Common myeloid progenitor, CD34-positive (primary cell): ENCODE measurements at regions not wholly inside any gene's neighbourhood (a gene's known extent, or its start where the extent isn't known, plus 50 kb on each side); places are given as distances from the start of the nearest gene placed in this dataset.

Experiments used
- CTCF ChIA-PET: fragments of 350-600 bp; sonication (Branson Sonifier 250); formaldehyde crosslinking; loops from one replicate; lab custom pipeline; 2021; ENCODE audit warnings: antibody characterized with exemption; lab: Charles Lee
- POLR2A ChIA-PET: fragments of 350-600 bp; sonication (Branson Sonifier 250); formaldehyde crosslinking; loops from one replicate; lab custom pipeline; 2021; ENCODE audit warnings: antibody characterized with exemption; lab: Charles Lee
- DNase-seq, 3 donors: peaks; one replicate each; pipeline versions ENCODE4 v3.0.0 to v3.0.0-alpha.2; 2013
- H3K27ac ChIP-seq, 2 experiments: 1 replicate in 1 of 2; 2 replicates in 1 of 2; pipeline ENCODE4 v1.7.0; 2013; ENCODE audit warnings: inconsistent platforms in 2 of 2, low read length in 2 of 2, mild to moderate bottlenecking in 2 of 2, low read depth in 1 of 2, moderate library complexity in 1 of 2; ENCODE audit not compliant: severe bottlenecking in 2 of 2, insufficient read depth in 1 of 2, poor library complexity in 1 of 2
- H3K27me3 ChIP-seq, 5 experiments: replicated peaks in 2 of 5; 1 replicate in 3 of 5; 2 replicates in 2 of 5; pipeline versions ENCODE4 v1.6.1 to v1.7.0; 2013; ENCODE audit warnings: low read length in 4 of 5, mild to moderate bottlenecking in 2 of 5, moderate library complexity in 2 of 5, inconsistent platforms in 1 of 5; ENCODE audit not compliant: insufficient read depth in 5 of 5, control insufficient read depth in 4 of 5
- H3K36me3 ChIP-seq, 4 experiments: 1 replicate in 2 of 4; 2 replicates in 2 of 4; pipeline versions ENCODE4 v1.6.1 to v1.7.0; 2013; ENCODE audit warnings: low read length in 3 of 4, control low read depth in 1 of 4, mild to moderate bottlenecking in 1 of 4; ENCODE audit not compliant: control insufficient read depth in 4 of 4, insufficient read depth in 4 of 4
- H3K4me1 ChIP-seq, 4 experiments: 1 replicate in 3 of 4; 2 replicates in 1 of 4; pipeline versions ENCODE4 v1.6.1 to v1.7.1; 2013; ENCODE audit warnings: low read length in 3 of 4, mild to moderate bottlenecking in 3 of 4, control low read depth in 1 of 4, inconsistent platforms in 1 of 4, moderate library complexity in 1 of 4; ENCODE audit not compliant: control insufficient read depth in 4 of 4, insufficient read depth in 4 of 4; ENCODE audit errors: control extremely low read depth in 1 of 4
- H3K4me3 ChIP-seq, 7 experiments: 1 replicate in 4 of 7; 2 replicates in 3 of 7; pipeline versions ENCODE4 v1.5.1 to v1.7.0; 2013; ENCODE audit warnings: mild to moderate bottlenecking in 7 of 7, low read length in 6 of 7, moderate library complexity in 6 of 7, inconsistent platforms in 2 of 7, low read depth in 2 of 7, control low read depth in 1 of 7; ENCODE audit not compliant: insufficient read depth in 4 of 7, control insufficient read depth in 1 of 7; ENCODE audit errors: extremely low read depth in 1 of 7
- H3K9me3 ChIP-seq, 5 experiments: 1 replicate in 4 of 5; 2 replicates in 1 of 5; pipeline versions ENCODE4 v1.6.1 to v1.7.1; 2013; ENCODE audit warnings: low read length in 4 of 5, mild to moderate bottlenecking in 2 of 5, inconsistent platforms in 1 of 5, low read depth in 1 of 5, moderate library complexity in 1 of 5; ENCODE audit not compliant: control insufficient read depth in 4 of 5, insufficient read depth in 2 of 5; ENCODE audit errors: control extremely low read depth in 1 of 5
- WGBS: methylation state at CpG from one replicate; pipeline ENCODE4 v1.1.5; 2013; ENCODE audit not compliant: insufficient coverage; 5-methylcytosine and 5-hydroxymethylcytosine counted together

- Histone ChIP-seq H3K9me3 (no peaks in the 10 kb centered on the region), H3K27me3 (no peaks in the 10 kb centered on the region), H3K4me3 (no peak overlapping the region), H3K27ac (no peak overlapping the region), H3K4me1 (peaks cover 0 to 35% (median 13%) of the 10 kb centered on the region in 4 experiments), H3K36me3 (no peaks in the 10 kb centered on the region)
- CTCF ChIA-PET = interaction anchor here (1.7 kb wide), 1 partner anchor 10 kb away, joined by 4 read pairs; no protein-coding TSS in a partner anchor
- POLR2A ChIA-PET = interaction anchor here (0.8 kb wide), 1 partner anchor 59 kb away, joined by 3 read pairs; no protein-coding TSS in a partner anchor
- 94% methylated on average over 24 of the region's 25 CpGs for WGBS
- DNase-seq = no peak
These were observed 74.9 kb upstream of the SLCO4A1 start for GRCh38 chr20:62567246-62568044.

- peaks cover 0 to 29% (median 7%) of the 10 kb centered on the region in 4 experiments for H3K4me1 ChIP-seq
- no peak overlapping the region for H3K27ac ChIP-seq
- no peaks in the 10 kb centered on the region for H3K36me3 ChIP-seq
- H3K4me3 ChIP-seq = no peak overlapping the region
- ChIA-PET POLR2A (no interaction called here), CTCF (interaction anchor here (1.7 kb wide), 1 partner anchor 9 kb away, joined by 4 read pairs; no protein-coding TSS in a partner anchor)
- WGBS = 97% methylated on average over 8 of the region's 8 CpGs
- no peak for DNase-seq
- peaks cover 0 to 4% (median 0%) of the 10 kb centered on the region in 5 experiments for H3K27me3 ChIP-seq
- no peaks in the 10 kb centered on the region for H3K9me3 ChIP-seq
These were observed 74.3 kb upstream of the SLCO4A1 start for GRCh38 chr20:62568045-62568389.

GRCh38 chr20:62569615-62570014, 72.7 kb upstream of the SLCO4A1 start:
- Histone ChIP-seq H3K9me3 (no peaks in the 10 kb centered on the region), H3K4me3 (no peak overlapping the region), H3K27ac (no peak overlapping the region), H3K4me1 (peaks cover 0 to 20% (median 3%) of the 10 kb centered on the region in 4 experiments), H3K27me3 (peaks cover 0 to 20% (median 6%) of the 10 kb centered on the region in 5 experiments), H3K36me3 (no peaks in the 10 kb centered on the region)
- ChIA-PET POLR2A (no interaction called here), CTCF (interaction anchor here (1.7 kb wide), 1 partner anchor 7 kb away, joined by 4 read pairs; no protein-coding TSS in a partner anchor)
- 64% methylated on average over 16 of the region's 19 CpGs for WGBS
- no peak for DNase-seq

GRCh38 chr20:62570403-62570802, 71.9 kb upstream of the SLCO4A1 start:
- H3K36me3 ChIP-seq = no peaks in the 10 kb centered on the region
- H3K27ac ChIP-seq = no peak overlapping the region
- H3K9me3 ChIP-seq = no peaks in the 10 kb centered on the region
- H3K27me3 ChIP-seq = peaks cover 0 to 26% (median 6%) of the 10 kb centered on the region in 5 experiments
- peaks cover 0 to 20% (median 3%) of the 10 kb centered on the region in 4 experiments for H3K4me1 ChIP-seq
- CTCF ChIA-PET = interaction anchor here (1.0 kb wide), 1 partner anchor 14 kb away, joined by 3 read pairs; no protein-coding TSS in a partner anchor
- H3K4me3 ChIP-seq = no peak overlapping the region
- 76% methylated on average over 4 of the region's 5 CpGs for WGBS
- no peak for DNase-seq
- POLR2A ChIA-PET = no interaction called here

- no peaks in the 10 kb centered on the region for H3K9me3 ChIP-seq
- no peak overlapping the region for H3K4me3 ChIP-seq
- H3K27ac ChIP-seq = no peak overlapping the region
- H3K27me3 ChIP-seq = peaks cover 0 to 32% (median 6%) of the 10 kb centered on the region in 5 experiments
- H3K36me3 ChIP-seq = no peaks in the 10 kb centered on the region
- ChIA-PET CTCF (interaction anchor here (1.0 to 1.1 kb wide), 3 partner anchors 12 to 29 kb away, joined by 3 to 5 read pairs (median 3); no protein-coding TSS in a partner anchor), POLR2A (no interaction called here)
- DNase-seq = no peak
- 94% methylated on average over 8 of the region's 12 CpGs for WGBS
- peaks cover 0 to 20% (median 3%) of the 10 kb centered on the region in 4 experiments for H3K4me1 ChIP-seq
These were observed 71.2 kb upstream of the SLCO4A1 start for GRCh38 chr20:62570897-62571668.

- H3K4me1 ChIP-seq = peaks cover 0 to 20% (median 3%) of the 10 kb centered on the region in 4 experiments
- POLR2A ChIA-PET = no interaction called here
- H3K9me3 ChIP-seq = no peaks in the 10 kb centered on the region
- no peak overlapping the region for H3K4me3 ChIP-seq
- WGBS = 95% methylated on average over 3 of the region's 9 CpGs
- peak in 1 of 3 donors; percentile 48 for DNase-seq
- H3K36me3 ChIP-seq = no peaks in the 10 kb centered on the region
- peaks cover 0 to 40% (median 6%) of the 10 kb centered on the region in 5 experiments for H3K27me3 ChIP-seq
- no peak overlapping the region for H3K27ac ChIP-seq
- CTCF ChIA-PET = interaction anchor here (1.1 kb wide), 2 partner anchors 11 to 29 kb away, joined by 3 to 5 read pairs; no protein-coding TSS in a partner anchor
These were observed 70.5 kb upstream of the SLCO4A1 start for GRCh38 chr20:62571669-62572344.
